T-helper 1 cell treated with Interleukin-12 subunit alpha and Interleukin-12 subunit beta and Interleukin-4 antibody, amounts not matched to agents 30 μg/mL and 1 μg/mL, for 36 hours (primary cell): ENCODE measurements at regions not wholly inside any gene's neighbourhood (a gene's known extent, or its start where the extent isn't known, plus 50 kb on each side); places are given as distances from the start of the nearest gene placed in this dataset.
"Not testable (repeated sequence)": the region's sequence is repeated elsewhere in the genome, so short reads cannot be mapped to it uniquely, and the experiment has no call there.

ENCODE experiments used
- H3K27ac Mint-ChIP-seq: one replicate; pipeline ENCODE4 v1.8.0; 2021; ENCODE audit warnings: mild to moderate bottlenecking, mixed read lengths
- H3K27me3 Mint-ChIP-seq: one replicate; pipeline ENCODE4 v1.8.0; 2021; ENCODE audit warnings: low read depth, mixed read lengths
- H3K36me3 Mint-ChIP-seq: one replicate; pipeline ENCODE4 v1.8.0; 2021; ENCODE audit warnings: low read depth, mixed read lengths
- H3K4me1 Mint-ChIP-seq: one replicate; pipeline ENCODE4 v1.8.0; 2021; ENCODE audit warnings: low read depth, mixed read lengths
- H3K4me3 Mint-ChIP-seq: one replicate; pipeline ENCODE4 v1.8.0; 2021; ENCODE audit warnings: mild to moderate bottlenecking, moderate library complexity, mixed read lengths
- H3K9me3 Mint-ChIP-seq: one replicate; pipeline ENCODE4 v1.8.0; 2021; ENCODE audit warnings: mixed read lengths

GRCh38 chr6:19204445-19204844 lies 632.7 kb upstream of the ID4 start:
- Mint-ChIP-seq H3K27me3 (no peaks in the 10 kb centered on the region), H3K4me1 (no peaks in the 10 kb centered on the region), H3K27ac (no peak overlapping the region), H3K4me3 (no peak overlapping the region), H3K9me3 (peaks cover 6% of the 10 kb centered on the region), H3K36me3 (no peaks in the 10 kb centered on the region)

GRCh38 chr6:19205076-19205475 lies 632.1 kb upstream of the ID4 start:
- H3K27me3 Mint-ChIP-seq = no peaks in the 10 kb centered on the region
- H3K4me1 Mint-ChIP-seq = no peaks in the 10 kb centered on the region
- H3K36me3 Mint-ChIP-seq = no peaks in the 10 kb centered on the region
- H3K4me3 Mint-ChIP-seq = no peak overlapping the region
- peaks cover 4% of the 10 kb centered on the region for H3K9me3 Mint-ChIP-seq
- H3K27ac Mint-ChIP-seq = no peak overlapping the region

- no peaks in the 10 kb centered on the region for H3K9me3 Mint-ChIP-seq
- no peaks in the 10 kb centered on the region for H3K36me3 Mint-ChIP-seq
- H3K4me3 Mint-ChIP-seq = no peak overlapping the region
- no peak overlapping the region for H3K27ac Mint-ChIP-seq
- H3K4me1 Mint-ChIP-seq = no peaks in the 10 kb centered on the region
- no peaks in the 10 kb centered on the region for H3K27me3 Mint-ChIP-seq
Observed at GRCh38 chr6:19209202-19209601, 628.0 kb upstream of the ID4 start.

- Mint-ChIP-seq H3K4me3 (no peak overlapping the region), H3K4me1 (no peaks in the 10 kb centered on the region), H3K27ac (no peak overlapping the region), H3K36me3 (no peaks in the 10 kb centered on the region), H3K9me3 (no peaks in the 10 kb centered on the region), H3K27me3 (no peaks in the 10 kb centered on the region)
Observed at GRCh38 chr6:19210849-19211590, 626.1 kb upstream of the ID4 start.

GRCh38 chr6:19214231-19214630 lies 622.9 kb upstream of the ID4 start:
- Mint-ChIP-seq H3K9me3 (no peaks in the 10 kb centered on the region), H3K27ac (no peak overlapping the region), H3K4me1 (no peaks in the 10 kb centered on the region), H3K4me3 (no peak overlapping the region), H3K27me3 (no peaks in the 10 kb centered on the region), H3K36me3 (no peaks in the 10 kb centered on the region)

- Mint-ChIP-seq H3K27ac (no peak overlapping the region), H3K27me3 (no peaks in the 10 kb centered on the region), H3K4me3 (no peak overlapping the region), H3K36me3 (no peaks in the 10 kb centered on the region), H3K4me1 (no peaks in the 10 kb centered on the region), H3K9me3 (peaks cover 4% of the 10 kb centered on the region)
Observed at GRCh38 chr6:19219931-19220330, 617.2 kb upstream of the ID4 start.

- Mint-ChIP-seq H3K9me3 (peaks cover 17% of the 10 kb centered on the region), H3K27ac (no peak overlapping the region), H3K4me1 (no peaks in the 10 kb centered on the region), H3K4me3 (no peak overlapping the region), H3K27me3 (no peaks in the 10 kb centered on the region), H3K36me3 (no peaks in the 10 kb centered on the region)
Observed at GRCh38 chr6:19231878-19232561, 605.1 kb upstream of the ID4 start.

- H3K36me3 Mint-ChIP-seq = no peaks in the 10 kb centered on the region
- no peak overlapping the region for H3K4me3 Mint-ChIP-seq
- no peaks in the 10 kb centered on the region for H3K4me1 Mint-ChIP-seq
- peaks cover 54% of the 10 kb centered on the region for H3K9me3 Mint-ChIP-seq
- H3K27ac Mint-ChIP-seq = no peak overlapping the region
- no peaks in the 10 kb centered on the region for H3K27me3 Mint-ChIP-seq
Observed at GRCh38 chr6:19245656-19246055, 591.5 kb upstream of the ID4 start.

GRCh38 chr6:19247181-19247580 lies 590.0 kb upstream of the ID4 start:
- not testable (repeated sequence) for H3K4me1 Mint-ChIP-seq, H3K27me3 Mint-ChIP-seq, H3K4me3 Mint-ChIP-seq, H3K36me3 Mint-ChIP-seq, H3K27ac Mint-ChIP-seq
- H3K9me3 Mint-ChIP-seq = peaks cover 53% of the 10 kb centered on the region

GRCh38 chr6:19256123-19256522 lies 581.0 kb upstream of the ID4 start:
- H3K9me3 Mint-ChIP-seq = peaks cover 12% of the 10 kb centered on the region
- not testable (repeated sequence) for H3K27ac Mint-ChIP-seq, H3K27me3 Mint-ChIP-seq, H3K4me1 Mint-ChIP-seq, H3K36me3 Mint-ChIP-seq, H3K4me3 Mint-ChIP-seq

GRCh38 chr6:19261642-19262041 lies 575.5 kb upstream of the ID4 start:
- H3K36me3 Mint-ChIP-seq = no peaks in the 10 kb centered on the region
- no peaks in the 10 kb centered on the region for H3K4me1 Mint-ChIP-seq
- no peak overlapping the region for H3K4me3 Mint-ChIP-seq
- H3K27ac Mint-ChIP-seq = no peak overlapping the region
- no peaks in the 10 kb centered on the region for H3K27me3 Mint-ChIP-seq
- no peaks in the 10 kb centered on the region for H3K9me3 Mint-ChIP-seq

- no peak overlapping the region for H3K4me3 Mint-ChIP-seq
- no peaks in the 10 kb centered on the region for H3K27me3 Mint-ChIP-seq
- no peaks in the 10 kb centered on the region for H3K4me1 Mint-ChIP-seq
- H3K9me3 Mint-ChIP-seq = peaks cover 8% of the 10 kb centered on the region
- no peak overlapping the region for H3K27ac Mint-ChIP-seq
- H3K36me3 Mint-ChIP-seq = no peaks in the 10 kb centered on the region
Observed at GRCh38 chr6:19268117-19268516, 569.1 kb upstream of the ID4 start.

GRCh38 chr6:19268718-19269117 lies 568.5 kb upstream of the ID4 start:
- no peaks in the 10 kb centered on the region for H3K27me3 Mint-ChIP-seq
- no peak overlapping the region for H3K27ac Mint-ChIP-seq
- no peaks in the 10 kb centered on the region for H3K36me3 Mint-ChIP-seq
- peaks cover 8% of the 10 kb centered on the region for H3K9me3 Mint-ChIP-seq
- no peak overlapping the region for H3K4me3 Mint-ChIP-seq
- no peaks in the 10 kb centered on the region for H3K4me1 Mint-ChIP-seq

GRCh38 chr6:19269341-19269898 lies 567.8 kb upstream of the ID4 start:
- Mint-ChIP-seq H3K36me3 (no peaks in the 10 kb centered on the region), H3K27me3 (no peaks in the 10 kb centered on the region), H3K9me3 (peaks cover 8% of the 10 kb centered on the region), H3K27ac (no peak overlapping the region), H3K4me1 (no peaks in the 10 kb centered on the region), H3K4me3 (no peak overlapping the region)

- H3K27ac Mint-ChIP-seq = no peak overlapping the region
- H3K27me3 Mint-ChIP-seq = no peaks in the 10 kb centered on the region
- no peak overlapping the region for H3K4me3 Mint-ChIP-seq
- peaks cover 8% of the 10 kb centered on the region for H3K9me3 Mint-ChIP-seq
- H3K4me1 Mint-ChIP-seq = no peaks in the 10 kb centered on the region
- H3K36me3 Mint-ChIP-seq = no peaks in the 10 kb centered on the region
Observed at GRCh38 chr6:19270616-19271015, 566.6 kb upstream of the ID4 start.
